Coronary artery (tissue), 2 donors: ENCODE measurements at regions not wholly inside any gene's neighbourhood (a gene's known extent, or its start where the extent isn't known, plus 50 kb on each side); places are given as distances from the start of the nearest gene placed in this dataset.

ENCODE experiments used
- DNase-seq: peaks from one replicate; pipeline ENCODE4 v3.0.0-alpha.2; 2017; ENCODE audit warnings: low spot score
- H3K27ac ChIP-seq, 2 donors: fragments of 200-600 bp; sonication (generic); one replicate each; pipeline ENCODE4 v1.5.1; 2016 to 2019
- H3K4me3 ChIP-seq: fragments of 200-600 bp; sonication (generic); 2 replicates; pipeline ENCODE4 v1.5.1; 2016; ENCODE audit warnings: mild to moderate bottlenecking, moderate library complexity
- TF ChIP-seq, protein P1 (sequence below): fragments of 200-600 bp; sonication (generic); IDR thresholded peaks from one replicate; pipeline ENCODE4 v1.5.1; 2019; ENCODE audit warnings: antibody characterized with exemption

DNA sequence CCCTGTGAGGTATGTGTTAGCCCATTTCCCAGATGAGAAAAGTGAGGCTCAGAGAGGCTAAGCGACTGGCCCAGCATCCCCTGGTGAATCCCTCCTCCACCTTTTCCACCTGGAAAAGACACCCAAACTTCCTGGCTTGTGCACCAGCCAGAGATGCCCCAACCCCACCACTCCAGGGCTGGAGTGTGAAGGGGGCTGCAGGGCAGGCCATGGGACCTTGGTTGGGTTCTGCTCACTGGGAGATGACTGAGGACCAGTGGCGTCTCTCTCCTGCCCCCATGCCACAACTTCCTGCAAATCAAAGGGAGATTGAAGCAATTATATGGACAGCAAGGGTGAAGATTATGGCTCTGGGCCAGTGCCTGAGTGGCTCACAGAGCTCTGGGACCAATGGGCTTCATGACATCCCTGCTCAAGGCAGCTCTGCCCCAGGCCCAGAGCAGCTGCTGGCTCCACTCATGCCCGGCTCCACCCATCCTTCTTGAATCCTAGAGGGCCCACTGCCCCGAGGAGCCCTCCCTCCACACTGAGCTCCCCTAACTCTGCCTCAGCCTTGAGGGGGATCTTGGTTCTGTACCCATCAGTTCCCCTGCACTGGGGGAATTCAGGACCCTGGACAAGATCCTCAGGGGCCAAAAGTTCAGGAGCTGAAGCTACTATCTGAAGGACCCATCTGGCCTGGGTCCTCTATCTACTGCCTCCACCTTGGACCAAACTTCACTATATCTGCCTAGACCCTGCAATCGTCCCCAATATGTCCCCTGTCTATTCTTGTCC lies 416.9 kb downstream of the PTPRU start:
- TF ChIP-seq, protein P1, sequence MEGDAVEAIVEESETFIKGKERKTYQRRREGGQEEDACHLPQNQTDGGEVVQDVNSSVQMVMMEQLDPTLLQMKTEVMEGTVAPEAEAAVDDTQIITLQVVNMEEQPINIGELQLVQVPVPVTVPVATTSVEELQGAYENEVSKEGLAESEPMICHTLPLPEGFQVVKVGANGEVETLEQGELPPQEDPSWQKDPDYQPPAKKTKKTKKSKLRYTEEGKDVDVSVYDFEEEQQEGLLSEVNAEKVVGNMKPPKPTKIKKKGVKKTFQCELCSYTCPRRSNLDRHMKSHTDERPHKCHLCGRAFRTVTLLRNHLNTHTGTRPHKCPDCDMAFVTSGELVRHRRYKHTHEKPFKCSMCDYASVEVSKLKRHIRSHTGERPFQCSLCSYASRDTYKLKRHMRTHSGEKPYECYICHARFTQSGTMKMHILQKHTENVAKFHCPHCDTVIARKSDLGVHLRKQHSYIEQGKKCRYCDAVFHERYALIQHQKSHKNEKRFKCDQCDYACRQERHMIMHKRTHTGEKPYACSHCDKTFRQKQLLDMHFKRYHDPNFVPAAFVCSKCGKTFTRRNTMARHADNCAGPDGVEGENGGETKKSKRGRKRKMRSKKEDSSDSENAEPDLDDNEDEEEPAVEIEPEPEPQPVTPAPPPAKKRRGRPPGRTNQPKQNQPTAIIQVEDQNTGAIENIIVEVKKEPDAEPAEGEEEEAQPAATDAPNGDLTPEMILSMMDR = no peak
- Histone ChIP-seq H3K4me3 (no peak overlapping the region), H3K27ac (no peak overlapping the region)
- DNase-seq = no peak

DNA sequence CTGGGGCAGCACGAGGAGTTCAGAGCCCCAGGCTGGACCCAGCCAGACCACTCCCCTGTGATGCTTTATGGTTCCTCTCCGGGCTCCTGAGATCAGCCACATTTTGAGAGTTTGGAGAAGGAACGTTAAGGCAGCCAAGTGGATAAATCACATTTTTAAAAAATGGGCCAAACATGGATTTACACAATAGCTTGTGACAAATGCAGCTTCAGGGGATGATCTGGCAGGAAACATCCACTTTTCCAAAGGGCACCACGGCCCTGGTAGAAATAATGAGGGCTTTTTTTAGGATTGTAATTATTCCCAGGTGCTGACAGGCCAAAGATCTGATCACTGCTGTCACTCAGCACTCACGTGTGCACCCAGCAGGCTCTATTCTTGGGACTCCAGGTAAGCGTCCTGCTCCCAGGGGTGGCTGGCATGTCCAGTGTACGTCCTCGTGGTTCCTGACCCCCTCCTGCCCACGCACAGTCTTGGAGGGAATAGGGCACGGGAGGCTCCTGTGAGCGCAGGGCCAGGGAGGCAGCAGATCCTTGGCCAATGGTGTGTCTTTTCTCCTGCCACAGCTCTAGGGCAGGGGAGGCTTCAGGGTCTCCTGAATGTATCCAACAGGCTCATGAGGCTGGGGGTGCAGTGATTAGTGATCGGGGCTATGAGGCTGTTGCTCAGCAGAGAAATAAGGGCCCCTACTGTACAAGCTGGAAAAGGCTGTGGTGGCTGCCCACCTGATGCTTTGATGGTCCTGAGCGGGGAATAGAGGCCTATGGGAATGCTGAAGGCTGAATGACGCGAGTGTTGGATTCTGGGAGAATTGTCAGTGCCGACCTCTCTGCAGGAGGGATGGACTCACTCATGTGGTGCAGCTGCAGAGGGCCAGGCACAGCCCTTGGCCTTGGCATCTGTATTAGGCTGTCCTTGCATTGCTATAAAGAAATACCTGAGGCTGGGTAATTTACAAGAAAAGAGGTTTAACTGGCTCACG lies 415.7 kb downstream of the PTPRU start:
- Histone ChIP-seq H3K4me3 (no peak overlapping the region), H3K27ac (no peak overlapping the region)
- DNase-seq = peak; percentile 53
- TF ChIP-seq, protein P1 = no peak

DNA sequence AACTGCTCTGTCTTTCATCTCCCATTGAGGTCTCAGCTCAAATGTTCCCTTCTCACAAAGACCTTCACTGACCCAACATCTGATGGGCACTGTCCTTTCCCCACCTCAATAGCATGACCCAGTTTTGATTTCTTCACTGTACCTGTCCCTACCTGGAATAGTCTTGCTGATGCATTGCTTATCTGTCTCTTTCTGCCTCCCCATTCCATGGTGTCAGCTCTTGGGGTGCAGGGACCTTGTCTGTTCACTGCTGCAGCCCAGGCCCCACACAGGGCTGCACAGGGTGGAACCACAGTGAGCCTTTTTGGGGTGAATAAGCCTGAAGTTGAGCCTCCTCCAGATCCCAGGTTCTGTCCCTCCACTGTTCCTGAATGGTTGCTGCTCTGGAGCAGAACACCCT lies 414.9 kb downstream of the PTPRU start:
- DNase-seq = peak; percentile 17
- Histone ChIP-seq H3K4me3 (no peak overlapping the region), H3K27ac (no peak overlapping the region)
- TF ChIP-seq, protein P1 = no peak

DNA sequence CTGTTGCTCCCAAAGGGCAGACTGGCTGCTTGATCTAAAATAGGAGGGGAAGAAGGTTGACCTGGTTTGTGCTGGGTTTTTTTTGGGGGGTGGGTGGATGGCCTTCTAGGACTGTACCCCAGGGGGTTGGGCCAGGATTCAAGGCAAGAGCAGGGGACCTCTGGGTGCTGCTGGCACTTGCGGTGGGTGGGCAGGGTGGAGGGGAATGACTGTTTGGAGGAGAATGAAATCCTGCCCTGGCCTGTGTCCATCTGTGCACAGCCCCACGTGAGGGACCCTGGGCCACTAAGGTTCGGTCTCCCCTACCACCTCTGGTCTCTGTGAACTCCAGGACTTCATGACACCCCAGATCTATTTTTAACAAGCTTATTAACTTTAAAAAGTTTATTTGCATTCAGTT lies 414.2 kb downstream of the PTPRU start:
- peak; percentile 31 for DNase-seq
- no peak overlapping the region for H3K27ac ChIP-seq
- TF ChIP-seq, protein P1 = no peak
- no peak overlapping the region for H3K4me3 ChIP-seq

DNA sequence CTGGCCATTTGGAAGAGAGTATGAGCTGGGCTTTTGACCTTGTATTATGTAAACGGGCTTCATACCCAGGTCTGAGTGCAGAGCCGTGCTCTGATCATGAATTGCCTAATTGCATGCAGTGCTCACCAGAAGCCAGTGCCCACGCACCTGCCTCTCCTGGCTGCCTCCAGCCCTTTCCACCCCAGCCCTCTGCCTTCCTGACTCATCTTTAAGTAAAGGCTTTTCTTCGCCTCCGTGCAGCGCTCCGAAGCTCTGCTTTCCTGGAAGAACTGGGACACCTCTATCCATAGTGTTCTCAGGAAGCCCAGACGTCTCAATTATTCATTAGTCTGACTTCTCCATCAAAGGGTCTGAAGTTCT lies 413.7 kb downstream of the PTPRU start:
- TF ChIP-seq, protein P1 = no peak
- DNase-seq = peak; percentile 31
- no peak overlapping the region for H3K4me3 ChIP-seq
- H3K27ac ChIP-seq = no peak overlapping the region

DNA sequence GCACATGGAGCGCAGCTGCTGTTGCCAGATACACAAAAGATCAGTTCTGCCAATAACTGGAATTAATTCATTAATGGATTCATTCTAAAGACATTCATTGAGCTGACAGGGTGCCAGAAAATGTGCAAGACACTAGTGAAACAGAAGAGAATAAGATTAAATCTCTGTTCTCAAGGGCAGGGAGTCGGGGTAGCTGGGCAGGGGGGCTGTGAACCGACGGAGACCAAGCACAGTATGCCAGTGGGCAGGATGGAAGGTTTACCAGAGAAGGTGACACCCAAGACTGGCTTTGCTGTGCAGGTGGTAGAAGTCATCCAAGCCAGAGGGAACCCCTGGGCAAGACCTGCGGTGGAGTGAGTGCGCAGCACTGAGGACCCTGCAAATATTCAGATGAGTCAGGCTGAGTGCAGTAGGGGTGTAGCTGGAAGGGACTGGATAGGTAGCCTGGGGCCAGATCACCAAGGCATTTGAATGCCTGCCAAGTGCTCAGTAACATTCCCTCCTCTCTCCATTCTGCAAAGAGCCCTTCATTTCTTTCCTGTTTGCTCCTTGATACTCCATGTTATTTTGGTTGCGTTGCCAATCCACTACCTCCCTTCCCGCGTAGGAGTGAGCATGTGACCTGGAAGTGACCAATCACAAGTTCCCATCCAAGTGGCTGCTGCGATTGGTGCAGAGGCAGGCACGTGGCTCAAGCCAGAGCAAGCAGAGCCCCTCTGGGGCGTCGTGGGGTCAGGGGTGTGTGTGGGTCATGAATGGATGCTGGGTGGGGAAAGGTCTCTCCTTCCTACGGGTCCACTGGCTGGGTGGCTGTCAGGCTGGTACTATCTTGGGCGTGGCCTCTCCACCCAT lies 413.1 kb downstream of the PTPRU start:
- no peak overlapping the region for H3K4me3 ChIP-seq
- DNase-seq = peak; percentile 52
- H3K27ac ChIP-seq = no peak overlapping the region
- TF ChIP-seq, protein P1 = no peak
